Mesodermal cell (in vitro differentiated cells): ENCODE measurements at regions not wholly inside any gene's neighbourhood (a gene's known extent, or its start where the extent isn't known, plus 50 kb on each side); places are given as distances from the start of the nearest gene placed in this dataset.

Experiments
- H3K27ac ChIP-seq: 2 replicates; pipeline ENCODE4 v1.7.0; 2013; ENCODE audit warnings: mild to moderate bottlenecking, low read depth, low read length, moderate library complexity; ENCODE audit not compliant: severe bottlenecking
- H3K36me3 ChIP-seq: 2 replicates; pipeline ENCODE4 v1.7.1; 2013; ENCODE audit warnings: mild to moderate bottlenecking, low read length, moderate library complexity; ENCODE audit not compliant: control insufficient read depth, insufficient read depth
- H3K4me1 ChIP-seq: one replicate; pipeline ENCODE4 v1.7.1; 2013; ENCODE audit warnings: mild to moderate bottlenecking, low read length; ENCODE audit not compliant: insufficient read depth, control insufficient read depth, poor library complexity, severe bottlenecking
- H3K4me3 ChIP-seq: 2 replicates; pipeline ENCODE4 v1.7.0; 2013; ENCODE audit warnings: low read length, control low read depth, mild to moderate bottlenecking; ENCODE audit not compliant: insufficient read depth, poor library complexity, severe bottlenecking; ENCODE audit errors: extremely low read depth
- H3K9me3 ChIP-seq: 2 replicates; pipeline ENCODE4 v1.7.1; 2013; ENCODE audit warnings: mild to moderate bottlenecking, low read length, moderate library complexity; ENCODE audit not compliant: control insufficient read depth
- WGBS, 2 experiments: methylation state at CpG; one replicate each; pipeline ENCODE4 v1.1.5; 2013; ENCODE audit warnings: missing lambda C conversion rate in 2 of 2; ENCODE audit not compliant: insufficient coverage in 2 of 2; 5-methylcytosine and 5-hydroxymethylcytosine counted together

DNA sequence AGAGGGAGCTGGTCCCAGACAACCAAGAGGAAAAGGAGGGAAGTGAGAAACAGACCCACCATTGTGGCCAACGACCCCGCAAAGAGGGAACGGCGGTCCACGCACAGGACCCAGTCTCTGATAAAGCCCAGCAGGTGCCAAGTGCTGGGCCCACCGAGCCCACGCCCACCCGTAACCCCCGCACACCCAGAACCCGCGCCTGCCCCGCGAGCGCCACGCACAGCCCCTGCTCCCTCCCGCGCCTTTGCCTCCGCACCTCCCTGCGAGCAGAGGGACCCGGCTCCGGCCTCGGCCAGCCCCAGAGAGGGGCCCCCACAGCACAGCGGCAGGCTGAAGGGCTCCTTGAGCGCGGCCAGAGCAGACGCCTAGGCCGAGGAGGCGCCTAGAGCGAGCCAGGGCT, 1192.2 kb downstream of the PCDH17 start:
- no peaks in the 10 kb centered on the region for H3K4me1 ChIP-seq
- H3K4me3 ChIP-seq, result no peak overlapping the region
- WGBS, 2 experiments, result 84 to 90% methylated on average over 7 to 24 of the region's 29 CpGs
- H3K36me3 ChIP-seq, result no peaks in the 10 kb centered on the region
- H3K27ac ChIP-seq, result no peak overlapping the region
- no peaks in the 10 kb centered on the region for H3K9me3 ChIP-seq

DNA sequence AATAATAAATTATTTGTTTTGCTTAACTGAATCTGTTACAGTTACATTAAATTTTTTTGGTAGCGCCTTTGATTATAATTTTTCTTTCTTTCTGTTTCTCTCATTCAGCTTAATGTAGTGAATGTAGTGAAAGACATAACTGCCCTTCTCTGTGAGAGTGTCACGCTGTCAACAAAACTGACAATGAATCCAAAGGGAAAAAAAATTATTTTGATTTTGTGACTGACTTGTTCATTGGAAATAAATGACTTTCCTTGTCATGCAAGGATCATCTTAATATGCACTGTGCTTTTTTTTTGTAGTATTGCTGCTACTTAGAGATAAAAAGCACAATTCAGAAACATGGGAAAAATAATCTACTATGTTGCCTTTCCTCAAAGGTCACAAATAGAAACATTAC, 1196.4 kb downstream of the PCDH17 start:
- Histone ChIP-seq H3K27ac (no peak overlapping the region), H3K9me3 (peaks cover 3% of the 10 kb centered on the region), H3K4me1 (no peaks in the 10 kb centered on the region), H3K36me3 (no peaks in the 10 kb centered on the region), H3K4me3 (no peak overlapping the region)
- 100% methylated on average over 1 of the region's 2 CpGs; no CpG with 5 or more reads in 1 of the 2 experiments for WGBS, 2 experiments

DNA sequence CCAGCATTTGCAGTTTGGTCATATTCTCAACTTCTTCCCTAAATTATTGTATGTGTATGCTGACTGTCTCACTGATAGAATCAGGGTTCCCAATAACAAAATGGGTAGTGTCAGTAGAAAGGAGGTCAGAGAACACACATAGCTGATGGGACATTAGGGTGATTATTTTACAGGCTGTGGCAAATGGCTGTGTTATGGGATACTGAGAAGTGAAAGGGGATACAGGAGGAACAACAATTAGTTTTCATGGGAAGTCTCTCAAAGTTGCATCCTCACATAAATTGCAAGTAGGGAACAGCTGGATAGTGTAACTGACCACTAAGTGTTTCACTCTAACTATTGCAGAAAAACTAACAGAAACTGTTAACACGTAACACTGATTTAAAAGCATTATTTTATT, 1199.3 kb downstream of the PCDH17 start:
- Histone ChIP-seq H3K4me3 (no peak overlapping the region), H3K27ac (no peak overlapping the region), H3K36me3 (no peaks in the 10 kb centered on the region), H3K4me1 (no peaks in the 10 kb centered on the region), H3K9me3 (peaks cover 3% of the 10 kb centered on the region)
- no CpG with 5 or more reads among the region's 1 CpG for WGBS, 2 experiments

DNA sequence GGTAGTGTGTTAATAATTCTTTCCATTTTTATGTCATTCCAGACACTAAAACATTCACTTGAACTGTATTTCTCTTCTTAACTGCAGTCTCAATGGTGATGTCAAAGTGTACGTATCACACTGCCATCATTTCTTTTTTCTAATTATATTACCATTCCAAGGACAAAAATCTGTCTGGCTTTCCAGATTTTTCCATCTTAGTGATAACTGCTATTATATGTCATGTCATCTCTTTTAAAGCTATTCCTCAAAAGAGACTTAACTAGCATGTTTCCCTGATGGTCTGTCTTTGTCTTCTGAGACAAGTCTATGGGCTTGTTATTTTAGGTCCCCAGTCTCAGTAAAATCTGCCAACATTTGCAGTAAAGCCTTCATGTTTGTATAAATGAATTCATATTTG, 1207.1 kb downstream of the PCDH17 start:
- Histone ChIP-seq H3K4me3 (no peak overlapping the region), H3K4me1 (no peaks in the 10 kb centered on the region), H3K36me3 (no peaks in the 10 kb centered on the region), H3K9me3 (peaks cover under 1% of the 10 kb centered on the region), H3K27ac (no peak overlapping the region)
- 71 to 100% methylated on average over 1 of the region's 1 CpG for WGBS, 2 experiments

DNA sequence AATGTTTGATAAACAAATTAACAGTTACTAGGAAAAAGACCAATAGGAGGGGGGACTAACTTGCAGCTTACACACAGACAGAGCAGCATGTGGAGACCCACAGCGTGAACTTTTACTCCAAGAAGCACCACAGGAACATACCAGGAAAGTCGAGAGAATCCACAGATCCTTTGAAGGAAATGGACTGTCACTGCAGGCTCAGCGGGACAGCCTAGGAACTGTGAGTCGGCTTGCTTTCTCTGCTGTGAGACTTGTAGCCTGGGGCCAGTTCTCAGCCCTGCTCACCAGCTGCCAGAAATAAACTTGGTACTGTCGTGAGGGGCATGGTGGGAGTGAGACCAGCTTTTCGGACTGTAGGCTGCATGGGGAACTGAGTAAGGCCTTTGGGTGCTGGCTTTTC, 1211.5 kb downstream of the PCDH17 start:
- H3K4me1 ChIP-seq, result no peaks in the 10 kb centered on the region
- H3K9me3 ChIP-seq, result peaks cover 6% of the 10 kb centered on the region
- H3K4me3 ChIP-seq, result no peak overlapping the region
- H3K36me3 ChIP-seq, result no peaks in the 10 kb centered on the region
- WGBS, 2 experiments, result 77 to 79% methylated on average over 3 to 6 of the region's 6 CpGs
- no peak overlapping the region for H3K27ac ChIP-seq

DNA sequence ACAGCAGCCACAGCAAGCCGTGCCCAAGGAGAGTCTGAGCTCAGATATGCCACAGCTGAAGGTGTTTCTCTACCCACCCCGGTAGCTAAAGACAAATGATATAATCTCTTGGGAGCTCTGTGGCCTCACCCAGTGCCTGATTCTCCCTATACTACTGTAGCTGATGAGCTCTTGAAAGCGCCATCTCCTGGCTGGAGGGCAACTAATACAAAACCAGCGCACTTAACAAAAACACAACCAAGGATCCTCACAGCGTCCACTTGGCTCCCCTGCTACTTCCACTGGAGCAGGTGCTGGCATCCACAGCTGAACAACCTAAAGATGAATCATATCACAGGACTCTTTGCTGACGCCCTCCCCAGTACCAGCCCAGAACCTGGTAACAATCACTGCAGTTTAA, 1212.0 kb downstream of the PCDH17 start:
- Histone ChIP-seq H3K4me1 (no peaks in the 10 kb centered on the region), H3K4me3 (no peak overlapping the region), H3K9me3 (peaks cover 6% of the 10 kb centered on the region), H3K36me3 (no peaks in the 10 kb centered on the region), H3K27ac (no peak overlapping the region)
- WGBS, 2 experiments, result 85 to 98% methylated on average over 3 to 4 of the region's 6 CpGs

DNA sequence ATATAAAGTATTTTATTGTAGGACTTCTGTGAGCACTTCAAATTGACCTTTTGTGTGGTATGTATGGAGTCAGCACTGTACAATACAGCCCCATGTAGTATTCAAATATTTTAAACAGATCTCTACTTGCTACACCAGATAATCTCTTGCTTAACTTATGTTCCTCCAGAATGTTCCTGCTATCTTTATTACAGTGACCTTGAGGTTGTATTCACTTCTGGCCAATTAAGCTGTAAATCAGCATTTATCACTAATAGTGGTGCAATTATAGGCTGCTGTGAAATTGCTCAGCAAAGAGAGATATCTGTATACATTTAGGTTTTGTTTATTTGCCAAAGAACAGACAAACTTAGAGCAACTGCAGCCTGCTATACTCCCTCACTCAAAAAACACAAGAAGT, 1218.6 kb downstream of the PCDH17 start:
- Histone ChIP-seq H3K27ac (no peak overlapping the region), H3K36me3 (no peaks in the 10 kb centered on the region), H3K4me1 (no peaks in the 10 kb centered on the region), H3K9me3 (no peaks in the 10 kb centered on the region), H3K4me3 (no peak overlapping the region)

DNA sequence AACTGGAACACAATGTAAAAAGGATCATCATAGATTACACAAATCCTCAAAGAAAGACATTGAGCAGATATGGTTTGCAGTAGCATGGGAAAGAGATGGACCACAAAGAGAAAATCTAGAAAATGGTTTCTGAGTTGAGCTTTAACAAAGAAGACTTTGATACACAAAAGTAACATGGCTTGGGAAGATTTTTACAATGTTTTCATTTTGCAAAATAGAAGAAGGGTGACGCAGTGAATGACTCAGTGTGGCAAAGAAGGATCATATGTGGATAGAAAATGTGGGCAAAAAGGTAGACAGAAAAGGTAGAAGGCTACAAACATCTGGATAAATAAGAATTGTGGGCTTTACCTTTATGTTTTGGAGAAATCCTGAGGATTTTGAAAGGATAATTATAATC, 1220.5 kb downstream of the PCDH17 start:
- H3K4me3 ChIP-seq, result no peak overlapping the region
- H3K36me3 ChIP-seq, result no peaks in the 10 kb centered on the region
- H3K9me3 ChIP-seq, result no peaks in the 10 kb centered on the region
- no peaks in the 10 kb centered on the region for H3K4me1 ChIP-seq
- no peak overlapping the region for H3K27ac ChIP-seq
- 36 to 50% methylated on average over 1 of the region's 1 CpG for WGBS, 2 experiments

DNA sequence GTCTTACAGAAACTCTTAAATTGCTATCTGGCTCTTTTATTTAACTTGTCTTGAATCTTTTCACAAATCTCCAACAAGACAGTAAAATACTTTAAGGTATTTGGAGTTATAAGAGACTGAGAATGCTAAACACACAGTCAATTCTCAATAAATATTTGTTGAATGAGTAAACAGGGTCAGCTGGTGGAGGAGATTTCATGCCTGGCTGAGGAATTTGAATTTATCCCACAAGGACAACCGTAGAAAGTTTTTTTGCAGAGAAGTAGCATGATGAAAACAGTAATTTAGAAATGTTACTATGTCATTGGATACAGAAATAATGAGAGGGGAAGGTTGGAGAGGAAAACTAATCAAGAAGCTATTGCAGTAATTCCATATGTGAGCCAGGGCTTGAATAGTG, 1223.7 kb downstream of the PCDH17 start:
- no peaks in the 10 kb centered on the region for H3K4me1 ChIP-seq
- no peak overlapping the region for H3K27ac ChIP-seq
- H3K36me3 ChIP-seq, result no peaks in the 10 kb centered on the region
- 50 to 67% methylated on average over 1 of the region's 1 CpG for WGBS, 2 experiments
- no peaks in the 10 kb centered on the region for H3K9me3 ChIP-seq
- H3K4me3 ChIP-seq, result no peak overlapping the region

DNA sequence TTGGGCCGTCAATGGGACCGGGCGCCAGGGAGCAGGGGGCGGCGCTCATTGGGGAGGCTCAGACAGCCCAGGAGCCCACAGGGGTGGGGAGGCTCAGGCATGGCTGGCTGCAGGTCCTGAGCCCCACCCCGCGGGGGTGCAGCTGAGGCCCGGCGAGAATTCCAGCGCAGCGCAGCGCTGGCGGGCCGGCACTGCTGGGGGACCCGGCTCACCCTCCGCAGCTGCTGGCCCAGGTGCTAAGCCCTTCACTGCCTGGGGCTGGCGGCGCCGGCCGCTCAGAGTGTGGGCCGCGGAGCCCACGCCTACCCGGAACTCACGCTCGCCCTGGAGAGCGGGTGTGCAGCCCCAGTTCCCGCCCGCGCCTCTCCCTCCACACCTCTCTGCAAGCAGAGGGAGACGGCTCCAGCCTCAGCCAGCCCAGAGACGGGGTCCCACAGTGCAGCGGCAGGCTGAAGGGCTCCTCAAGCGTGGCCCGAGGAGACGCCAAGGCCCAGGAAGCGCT, 1227.4 kb downstream of the PCDH17 start:
- no peaks in the 10 kb centered on the region for H3K9me3 ChIP-seq
- no peaks in the 10 kb centered on the region for H3K36me3 ChIP-seq
- 93 to 97% methylated on average over 25 to 29 of the region's 37 CpGs for WGBS, 2 experiments
- no peak overlapping the region for H3K4me3 ChIP-seq
- no peak overlapping the region for H3K27ac ChIP-seq
- no peaks in the 10 kb centered on the region for H3K4me1 ChIP-seq

DNA sequence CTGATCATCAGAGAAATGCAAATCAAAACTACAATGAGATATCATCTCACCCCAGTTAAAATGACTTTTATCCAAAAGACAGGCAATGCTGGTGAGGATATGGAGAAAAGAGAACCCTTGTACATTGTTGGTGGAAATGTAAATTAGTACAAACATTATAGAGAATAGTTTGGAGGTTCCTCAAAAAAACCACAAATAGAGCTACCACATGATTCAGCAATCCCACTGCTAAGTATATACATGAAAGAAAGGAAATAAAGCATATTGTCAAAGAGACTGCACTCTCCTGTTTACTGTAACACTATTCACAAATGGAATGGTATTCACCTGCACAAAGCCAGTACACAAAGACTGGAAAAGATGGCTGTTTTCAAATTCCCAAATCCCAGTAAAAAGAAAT, 1233.7 kb downstream of the PCDH17 start:
- no peak overlapping the region for H3K27ac ChIP-seq
- H3K36me3 ChIP-seq, result no peaks in the 10 kb centered on the region
- H3K9me3 ChIP-seq, result no peaks in the 10 kb centered on the region
- no peaks in the 10 kb centered on the region for H3K4me1 ChIP-seq
- no peak overlapping the region for H3K4me3 ChIP-seq

DNA sequence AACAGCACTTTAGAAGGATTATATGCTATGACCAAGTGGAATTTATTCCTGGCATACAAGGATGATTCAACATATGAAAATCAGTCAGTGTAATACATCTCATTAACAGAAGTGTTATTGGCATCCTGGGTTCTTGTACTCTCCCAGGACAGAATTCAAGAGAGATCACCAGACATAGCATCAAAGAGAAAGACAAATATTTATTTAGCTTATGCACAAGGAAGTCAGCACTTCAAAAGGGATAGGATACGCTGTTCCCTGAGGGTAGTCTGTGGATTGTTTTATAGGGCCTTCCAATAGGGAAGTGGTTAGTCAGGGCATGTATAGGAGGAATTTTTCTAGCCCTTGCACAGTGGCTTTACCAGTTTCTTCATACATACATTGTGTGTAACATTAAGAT, 1238.0 kb downstream of the PCDH17 start:
- Histone ChIP-seq H3K27ac (no peak overlapping the region), H3K4me1 (no peaks in the 10 kb centered on the region), H3K4me3 (no peak overlapping the region), H3K9me3 (no peaks in the 10 kb centered on the region), H3K36me3 (no peaks in the 10 kb centered on the region)
- 100% methylated on average over 1 of the region's 1 CpG; no CpG with 5 or more reads in 1 of the 2 experiments for WGBS, 2 experiments
